Body of pancreas (tissue), 4 donors: ENCODE measurements at regions not wholly inside any gene's neighbourhood (a gene's known extent, or its start where the extent isn't known, plus 50 kb on each side); places are given as distances from the start of the nearest gene placed in this dataset.

Experiments
- CTCF ChIP-seq, 7 experiments: fragments of 450-650 bp in 4 of 7; fragments of 200-600 bp in 3 of 7; sonication (generic) in 3 of 7; IDR thresholded peaks; one replicate each; pipeline ENCODE4 v1.5.1; 2016 to 2019; ENCODE audit warnings: antibody characterized with exemption in 7 of 7
- POLR2A ChIP-seq, 3 donors: fragments of 450-650 bp; IDR thresholded peaks; one replicate each; pipeline ENCODE4 v1.6.1; 2016; ENCODE audit warnings: antibody characterized with exemption in 3 of 3, mild to moderate bottlenecking in 2 of 3

GRCh38 chr5:84578226-84578625 is 193.5 kb upstream of the EDIL3 start:
- TF ChIP-seq CTCF (IDR thresholded peaks at IDR 0.05) (no peak), POLR2A (IDR thresholded peaks at IDR 0.05) (no peak)
